ENCODE measurements at regions not wholly inside any gene's neighbourhood (a gene's known extent, or its start where the extent isn't known, plus 50 kb on each side); places are given as distances from the start of the nearest gene placed in this dataset.

GRCh38 chr6:119871520-119871919 is 522.0 kb upstream of the MAN1A1 start:
- dilution Hi-C loops (cut with HindIII; ENCODE audit: low sequenced_read_pairs, unreplicated experiment), result no loop called here

More at GRCh38 chr6:119871520-119871919, 522.0 kb upstream of the MAN1A1 start:
- WGBS, 2 experiments (ENCODE audit: extremely low coverage in 2 of 2, insufficient read length in 1 of 2), result no CpG with 5 or more reads among the region's 2 CpGs
- no peak overlapping the region for H2BK120ac ChIP-seq (ENCODE audit: low read depth, low read length)
- no peak overlapping the region for H4K8ac ChIP-seq (ENCODE audit: low read depth in 2 of 2, low read length in 2 of 2)
- no peak overlapping the region for H3K56ac ChIP-seq (ENCODE audit: extremely low read depth, insufficient read depth, low read length)
- no peak overlapping the region for H3K27ac ChIP-seq (ENCODE audit: insufficient read depth, low read length)
- DNase-seq (no peak), ATAC-seq (ENCODE audit: low read depth) (no peak)
- H3K4ac ChIP-seq (ENCODE audit: low read depth, low read length), result no peak overlapping the region
- H2BK5ac ChIP-seq (ENCODE audit: low read depth, low read length, poor library complexity, severe bottlenecking), result no peak overlapping the region
- H3K9me1 ChIP-seq (ENCODE audit: insufficient read depth, low read length), result no peaks in the 10 kb centered on the region
- H3K18ac ChIP-seq (ENCODE audit: low read depth, low read length), result no peak overlapping the region
- H3K23ac ChIP-seq (ENCODE audit: low read depth, low read length), result no peak overlapping the region
- H4K5ac ChIP-seq (ENCODE audit: low read depth, low read length), result no peak overlapping the region
- H4K91ac ChIP-seq (ENCODE audit: insufficient read depth, low read depth, low read length), result no peak overlapping the region
- no peak overlapping the region for H3K4me3 ChIP-seq (ENCODE audit: insufficient read depth, low read depth, low read length)
- TF ChIP-seq ELK1 (IDR thresholded peaks at IDR 0.05; ENCODE audit: borderline replicate concordance, low read depth, low read length), result no peak
- no peak for TF ChIP-seq RFX5 (IDR thresholded peaks at IDR 0.05; ENCODE audit: low read depth, low read length)
- no peak for TF ChIP-seq CHD1 (IDR thresholded peaks at IDR 0.05; ENCODE audit: low read depth, low read length)
- no peak for TF ChIP-seq FOS (IDR thresholded peaks at IDR 0.05; ENCODE audit: low read depth, low read length)
- no peak overlapping the region for H2AFZ ChIP-seq (replicated peaks; ENCODE audit: low read length, poor library complexity)
- H2AK5ac ChIP-seq (ENCODE audit: low read depth, low read length), result no peak overlapping the region
- H2BK20ac ChIP-seq (ENCODE audit: low read depth, low read length), result no peak overlapping the region
- no peak overlapping the region for H3K9ac ChIP-seq (ENCODE audit: low read depth, low read length)
- in situ Hi-C loops (cut with MboI; ENCODE audit: low sequenced_read_pairs), result no loop called here
- BruUV-seq (replicated peaks), result no TSS peak
- POLR2A ChIA-PET (ENCODE audit: unreplicated experiment), result no interaction called here
- no peaks in the 10 kb centered on the region for H3K4me1 ChIP-seq (ENCODE audit: control insufficient read depth, insufficient read depth, low read length)
- intact Hi-C loops (cut with micrococcal nuclease), result no loop called here
- H3K14ac ChIP-seq (replicated peaks; ENCODE audit: low read depth, low read length), result no peak overlapping the region
- no peaks in the 10 kb centered on the region for H3K79me1 ChIP-seq (ENCODE audit: low read depth in 1 of 2, low read length in 2 of 2)
- CTCF ChIA-PET, result no interaction called here
- H2AK9ac ChIP-seq (replicated peaks; ENCODE audit: low read depth, low read length, poor library complexity), result no peak overlapping the region
- no peak overlapping the region for H3K4me2 ChIP-seq (ENCODE audit: low read depth, low read length)
- no peaks in the 10 kb centered on the region for H3K27me3 ChIP-seq (ENCODE audit: control insufficient read depth, insufficient read depth, low read length)
- H4K20me1 ChIP-seq (ENCODE audit: insufficient read depth, low read length), result no peaks in the 10 kb centered on the region
- no peaks in the 10 kb centered on the region for H3K9me3 ChIP-seq (ENCODE audit: control insufficient read depth, insufficient read depth, low read length)
- H2BK15ac ChIP-seq (ENCODE audit: low read depth, low read length), result no peak overlapping the region
- no peaks in the 10 kb centered on the region for H3K36me3 ChIP-seq (ENCODE audit: control insufficient read depth, insufficient read depth, low read length)

Measured in IMR-90 (cell line).